OCI-LY3 (cell line): ENCODE measurements at regions not wholly inside any gene's neighbourhood (a gene's known extent, or its start where the extent isn't known, plus 50 kb on each side); places are given as distances from the start of the nearest gene placed in this dataset.

Experiments used
- H2AFZ ChIP-seq: fragments of 200-600, 300-600 bp; shearing (Covaris generic); 2 replicates; pipeline ENCODE4 v1.6.0; 2014; ENCODE audit warnings: antibody characterized with exemption, low read depth, low read length
- H3K27ac ChIP-seq: fragments of 200-600, 300-600 bp; sonication (generic); 2 replicates; pipeline ENCODE4 v1.5.1; 2014; ENCODE audit warnings: mild to moderate bottlenecking, low read length, moderate library complexity, mixed read lengths
- H3K27me3 ChIP-seq: fragments of 200-600, 300-600 bp; sonication (generic); 2 replicates; pipeline ENCODE4 v1.6.1; 2014; ENCODE audit warnings: low read depth, low read length, mixed read lengths
- H3K36me3 ChIP-seq: fragments of 200-600, 300-600 bp; sonication (generic); replicated peaks from 2 replicates; pipeline ENCODE3; 2014; ENCODE audit warnings: low read depth, low read length, mixed read lengths
- H3K4me1 ChIP-seq: fragments of 300-600, 200-600 bp; sonication (generic); 2 replicates; pipeline ENCODE4 v1.6.1; 2014; ENCODE audit warnings: low read length, mixed read lengths
- H3K4me2 ChIP-seq: fragments of 200-600, 300-600 bp; sonication (generic); 2 replicates; pipeline ENCODE4 v1.6.1; 2014; ENCODE audit warnings: low read length, mixed read lengths
- H3K4me3 ChIP-seq: fragments of 300-600, 200-600 bp; sonication (generic); 2 replicates; pipeline ENCODE4 v1.5.1; 2014; ENCODE audit warnings: antibody characterized with exemption, mild to moderate bottlenecking, low read length, moderate library complexity
- H3K79me2 ChIP-seq: fragments of 300-600, 200-600 bp; shearing (Covaris generic); 2 replicates; pipeline ENCODE4 v1.6.1; 2014; ENCODE audit warnings: mild to moderate bottlenecking, low read length, mixed read lengths
- H3K9ac ChIP-seq: fragments of 300-600, 200-600 bp; shearing (Covaris generic); 2 replicates; pipeline ENCODE4 v1.6.0; 2014; ENCODE audit warnings: mild to moderate bottlenecking, low read length, moderate library complexity
- H3K9me3 ChIP-seq: fragments of 200-600, 300-600 bp; shearing (Covaris generic); 2 replicates; pipeline ENCODE4 v1.6.1; 2014; ENCODE audit warnings: low read length, mixed read lengths; ENCODE audit not compliant: insufficient read depth
- H4K20me1 ChIP-seq: fragments of 200-600, 300-600 bp; sonication (generic); 2 replicates; pipeline ENCODE4 v1.6.1; 2016; ENCODE audit warnings: low read length, mixed read lengths; ENCODE audit not compliant: insufficient read depth
- EZH2phosphoT487 ChIP-seq: fragments of 200-600 bp; shearing (Covaris generic); IDR thresholded peaks from 2 replicates; pipeline ENCODE4 v1.6.1; 2018; ENCODE audit warnings: antibody characterized with exemption, mixed run types, low read depth
- TF ChIP-seq, protein P1 (sequence below): fragments of 200-600, 300-600 bp; sonication (generic); IDR thresholded peaks from 2 replicates; pipeline ENCODE4 v1.5.1; 2014; ENCODE audit warnings: antibody characterized with exemption, low read length, low read depth

DNA sequence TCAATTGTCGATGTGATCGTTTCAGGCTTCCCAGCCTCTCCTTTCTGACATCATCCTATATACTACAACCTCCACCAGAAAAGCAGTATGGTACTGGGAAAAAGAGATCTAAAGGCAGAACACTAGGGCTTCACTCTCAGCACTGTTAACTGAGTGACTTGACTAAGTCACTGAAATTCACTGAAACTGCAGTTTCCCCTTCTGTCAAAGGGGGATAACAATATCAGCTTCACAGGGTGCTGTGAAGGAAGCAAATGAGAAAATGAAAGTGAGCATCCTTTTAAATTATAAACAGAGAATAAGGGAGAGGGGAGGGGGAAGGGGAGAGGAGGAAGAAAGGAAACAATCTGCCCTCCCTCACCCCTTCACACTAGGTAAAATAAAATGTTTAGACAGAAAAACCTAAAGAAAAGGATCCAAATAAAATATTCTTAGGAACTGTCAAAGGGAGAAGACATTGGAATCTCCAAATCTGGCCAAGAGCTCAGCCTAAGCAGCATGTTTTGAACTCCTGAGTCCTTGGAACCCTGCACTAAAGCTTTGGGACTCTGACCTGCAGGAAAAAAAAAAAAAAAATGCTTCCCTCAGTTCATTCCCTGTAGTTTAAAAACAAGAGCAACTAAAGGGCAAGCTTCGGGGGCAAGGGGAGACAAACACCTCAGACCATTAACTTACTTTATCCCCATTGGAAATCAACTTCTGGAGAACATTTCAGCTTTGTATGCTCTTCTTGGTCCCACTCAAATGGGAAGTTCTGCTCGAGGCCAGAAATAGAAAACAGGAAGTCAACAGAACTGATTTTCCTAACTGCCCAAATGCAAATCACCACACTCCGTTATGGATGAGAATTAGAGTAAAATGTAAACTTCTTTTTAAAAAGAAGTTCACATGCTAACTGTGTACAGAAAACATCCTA lies 178.3 kb downstream of the DEPDC1B start:
- Histone ChIP-seq H4K20me1 (no peaks in the 10 kb centered on the region), H3K79me2 (peaks cover 7% of the 10 kb centered on the region; the same call in 1 of the 2 replicates), H3K9ac (peak overlapping the region; percentile 83), H3K4me2 (peak overlapping the region; percentile 93), H3K9me3 (no peaks in the 10 kb centered on the region), H3K4me1 (peaks cover 69% of the 10 kb centered on the region), H3K36me3 (peaks cover 3% of the 10 kb centered on the region), H3K4me3 (peak overlapping the region; percentile 76), H2AFZ (no peak overlapping the region), H3K27me3 (no peaks in the 10 kb centered on the region), H3K27ac (peak overlapping the region; percentile 98)
- TF ChIP-seq EZH2phosphoT487: no peak
- TF ChIP-seq, protein P1, sequence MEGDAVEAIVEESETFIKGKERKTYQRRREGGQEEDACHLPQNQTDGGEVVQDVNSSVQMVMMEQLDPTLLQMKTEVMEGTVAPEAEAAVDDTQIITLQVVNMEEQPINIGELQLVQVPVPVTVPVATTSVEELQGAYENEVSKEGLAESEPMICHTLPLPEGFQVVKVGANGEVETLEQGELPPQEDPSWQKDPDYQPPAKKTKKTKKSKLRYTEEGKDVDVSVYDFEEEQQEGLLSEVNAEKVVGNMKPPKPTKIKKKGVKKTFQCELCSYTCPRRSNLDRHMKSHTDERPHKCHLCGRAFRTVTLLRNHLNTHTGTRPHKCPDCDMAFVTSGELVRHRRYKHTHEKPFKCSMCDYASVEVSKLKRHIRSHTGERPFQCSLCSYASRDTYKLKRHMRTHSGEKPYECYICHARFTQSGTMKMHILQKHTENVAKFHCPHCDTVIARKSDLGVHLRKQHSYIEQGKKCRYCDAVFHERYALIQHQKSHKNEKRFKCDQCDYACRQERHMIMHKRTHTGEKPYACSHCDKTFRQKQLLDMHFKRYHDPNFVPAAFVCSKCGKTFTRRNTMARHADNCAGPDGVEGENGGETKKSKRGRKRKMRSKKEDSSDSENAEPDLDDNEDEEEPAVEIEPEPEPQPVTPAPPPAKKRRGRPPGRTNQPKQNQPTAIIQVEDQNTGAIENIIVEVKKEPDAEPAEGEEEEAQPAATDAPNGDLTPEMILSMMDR: no peak

- H2AFZ ChIP-seq: no peak overlapping the region
- no peaks in the 10 kb centered on the region for H3K27me3 ChIP-seq
- H3K4me2 ChIP-seq: peak overlapping the region; percentile 93
- peaks cover 3% of the 10 kb centered on the region for H3K36me3 ChIP-seq
- peak overlapping the region; percentile 98 for H3K27ac ChIP-seq
- TF ChIP-seq, protein P1: no peak
- no peak for TF ChIP-seq EZH2phosphoT487
- no peaks in the 10 kb centered on the region for H4K20me1 ChIP-seq
- no peaks in the 10 kb centered on the region for H3K9me3 ChIP-seq
- peak overlapping the region; percentile 76 for H3K4me3 ChIP-seq
- peak overlapping the region; percentile 83 for H3K9ac ChIP-seq
- H3K4me1 ChIP-seq: peaks cover 69% of the 10 kb centered on the region
- peaks cover 7% of the 10 kb centered on the region; the same call in 1 of the 2 replicates for H3K79me2 ChIP-seq
Measured at GRCh38 chr5:60520451-60521227, 179.3 kb downstream of the DEPDC1B start.

GRCh38 chr5:60519372-60519771 lies 180.6 kb downstream of the DEPDC1B start:
- TF ChIP-seq EZH2phosphoT487: no peak
- TF ChIP-seq, protein P1: no peak
- Histone ChIP-seq H3K79me2 (peaks cover 7% of the 10 kb centered on the region; the same call in 1 of the 2 replicates), H3K4me1 (peaks cover 67% of the 10 kb centered on the region), H3K36me3 (peaks cover 3% of the 10 kb centered on the region), H4K20me1 (no peaks in the 10 kb centered on the region), H3K4me3 (peak overlapping the region; percentile 4; the same call in 1 of the 2 replicates), H3K27me3 (no peaks in the 10 kb centered on the region), H3K27ac (no peak overlapping the region; the same call in 1 of the 2 replicates), H2AFZ (no peak overlapping the region), H3K4me2 (peak overlapping the region; percentile 93), H3K9me3 (no peaks in the 10 kb centered on the region), H3K9ac (no peak overlapping the region)

DNA sequence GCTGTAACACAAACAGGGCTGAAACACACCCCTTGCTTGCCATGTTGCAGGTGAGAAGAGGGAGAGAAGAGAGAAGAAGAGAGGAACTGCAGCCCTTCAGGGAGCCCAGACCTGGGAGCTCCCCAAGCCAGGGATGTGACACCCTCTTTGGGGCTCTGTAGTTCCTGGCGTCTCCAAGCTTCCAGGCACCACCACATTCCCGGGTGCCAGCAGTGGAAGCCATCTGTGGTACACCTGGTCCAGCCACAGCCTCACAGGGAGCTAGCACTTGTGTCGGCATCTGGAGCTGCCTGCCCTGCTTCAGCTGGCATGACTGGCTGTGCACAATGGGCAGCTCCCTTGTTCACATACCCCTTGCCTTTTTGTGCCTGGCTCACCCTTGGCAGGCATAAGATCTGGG lies 182.1 kb downstream of the DEPDC1B start:
- Histone ChIP-seq H4K20me1 (no peaks in the 10 kb centered on the region), H3K36me3 (peaks cover 3% of the 10 kb centered on the region), H3K4me2 (no peak overlapping the region), H3K79me2 (peaks cover 7% of the 10 kb centered on the region; the same call in 1 of the 2 replicates), H3K9me3 (no peaks in the 10 kb centered on the region), H3K27ac (no peak overlapping the region), H3K27me3 (no peaks in the 10 kb centered on the region), H3K4me3 (no peak overlapping the region), H2AFZ (no peak overlapping the region), H3K9ac (no peak overlapping the region), H3K4me1 (peaks cover 61% of the 10 kb centered on the region)
- TF ChIP-seq EZH2phosphoT487: no peak
- TF ChIP-seq, protein P1: no peak
